ENCODE measurements at regions not wholly inside any gene's neighbourhood (a gene's known extent, or its start where the extent isn't known, plus 50 kb on each side); places are given as distances from the start of the nearest gene placed in this dataset.

DNA sequence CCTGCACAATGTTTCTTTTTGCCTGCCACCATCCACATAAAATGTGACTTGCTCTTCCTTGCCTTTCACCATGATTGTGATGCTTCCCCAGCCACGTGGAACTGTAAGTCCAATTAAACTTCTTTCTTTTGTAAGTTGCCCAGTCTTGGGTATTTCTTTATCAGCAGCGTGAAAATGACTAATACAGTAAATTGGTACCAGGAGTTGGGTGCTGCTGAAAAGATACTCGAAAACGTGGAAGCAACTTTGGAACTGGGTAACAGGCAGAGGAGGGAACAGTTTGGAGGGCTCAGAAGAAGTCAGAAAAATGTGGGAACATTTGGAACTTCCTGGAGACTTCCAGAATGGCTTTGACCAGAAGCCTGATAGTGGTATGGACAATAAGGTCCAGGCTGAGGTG lies 425.3 kb downstream of the GPATCH2 start:
- TF ChIP-seq POLR2A (IDR thresholded peaks at IDR 0.05; ENCODE audit: low read length) (no peak), GATA1 (IDR thresholded peaks at IDR 0.05; ENCODE audit: low read depth, low read length) (no peak)
